ENCODE measurements at regions not wholly inside any gene's neighbourhood (a gene's known extent, or its start where the extent isn't known, plus 50 kb on each side); places are given as distances from the start of the nearest gene placed in this dataset.

DNA sequence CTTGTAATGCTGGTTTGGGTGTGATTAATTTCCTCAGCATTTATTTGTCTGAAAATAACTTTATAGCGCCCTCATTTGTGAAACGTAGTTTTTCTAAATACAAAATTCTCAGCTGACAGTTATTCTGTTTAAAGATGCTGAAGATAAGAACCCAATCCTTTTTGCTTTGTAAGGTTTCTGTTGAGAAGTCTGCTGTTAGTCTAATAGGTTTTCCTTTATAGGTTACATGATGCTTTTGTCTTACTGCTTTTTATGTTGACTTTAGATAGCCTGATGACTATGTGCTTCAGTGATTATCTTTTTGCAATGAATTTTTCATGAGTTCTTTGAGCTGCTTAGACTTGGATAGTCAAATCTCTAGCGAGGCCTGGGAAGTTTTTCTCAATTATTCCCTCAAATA, 168.6 kb upstream of the PDE3A start:
- TF ChIP-seq, protein P1, sequence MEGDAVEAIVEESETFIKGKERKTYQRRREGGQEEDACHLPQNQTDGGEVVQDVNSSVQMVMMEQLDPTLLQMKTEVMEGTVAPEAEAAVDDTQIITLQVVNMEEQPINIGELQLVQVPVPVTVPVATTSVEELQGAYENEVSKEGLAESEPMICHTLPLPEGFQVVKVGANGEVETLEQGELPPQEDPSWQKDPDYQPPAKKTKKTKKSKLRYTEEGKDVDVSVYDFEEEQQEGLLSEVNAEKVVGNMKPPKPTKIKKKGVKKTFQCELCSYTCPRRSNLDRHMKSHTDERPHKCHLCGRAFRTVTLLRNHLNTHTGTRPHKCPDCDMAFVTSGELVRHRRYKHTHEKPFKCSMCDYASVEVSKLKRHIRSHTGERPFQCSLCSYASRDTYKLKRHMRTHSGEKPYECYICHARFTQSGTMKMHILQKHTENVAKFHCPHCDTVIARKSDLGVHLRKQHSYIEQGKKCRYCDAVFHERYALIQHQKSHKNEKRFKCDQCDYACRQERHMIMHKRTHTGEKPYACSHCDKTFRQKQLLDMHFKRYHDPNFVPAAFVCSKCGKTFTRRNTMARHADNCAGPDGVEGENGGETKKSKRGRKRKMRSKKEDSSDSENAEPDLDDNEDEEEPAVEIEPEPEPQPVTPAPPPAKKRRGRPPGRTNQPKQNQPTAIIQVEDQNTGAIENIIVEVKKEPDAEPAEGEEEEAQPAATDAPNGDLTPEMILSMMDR (IDR thresholded peaks at IDR 0.05), result no peak
- TF ChIP-seq POLR2A (IDR thresholded peaks at IDR 0.05) (no peak), POLR2AphosphoS5 (IDR thresholded peaks at IDR 0.05; ENCODE audit: insufficient read depth in 1 of 2, low read depth in 1 of 2) (no peak)
